Activated CD4-positive, CD25-positive, alpha-beta regulatory T cell treated with anti-CD3 and anti-CD28 coated beads, Interleukin-2, amount 50 U/mL, for 24 hours (primary cell): ENCODE measurements at regions not wholly inside any gene's neighbourhood (a gene's known extent, or its start where the extent isn't known, plus 50 kb on each side); places are given as distances from the start of the nearest gene placed in this dataset.
"Not testable (repeated sequence)": the region's sequence is repeated elsewhere in the genome, so short reads cannot be mapped to it uniquely, and the experiment has no call there.

Source experiments
- ATAC-seq, 2 donors: fragments of 150-1000 bp; cut with Tn5 transposase; one replicate each; pipeline ENCODE4 v1.10.0; 2021; ENCODE audit warnings: mild to moderate bottlenecking in 1 of 2, moderate library complexity in 1 of 2

- no peak for ATAC-seq
Observed at GRCh38 chr2:239831001-239831731, 194.0 kb downstream of the NDUFA10 start.

GRCh38 chr2:239830121-239831000 lies 194.8 kb downstream of the NDUFA10 start:
- ATAC-seq = no peak

- ATAC-seq = no peak
Observed at GRCh38 chr2:239829326-239829725, 195.8 kb downstream of the NDUFA10 start.

GRCh38 chr2:239828973-239829275 lies 196.2 kb downstream of the NDUFA10 start:
- not testable (repeated sequence) for ATAC-seq

GRCh38 chr2:239828192-239828972 lies 196.8 kb downstream of the NDUFA10 start:
- ATAC-seq = no peak

GRCh38 chr2:239827523-239827890 lies 197.6 kb downstream of the NDUFA10 start:
- no peak for ATAC-seq

- ATAC-seq = no peak
Observed at GRCh38 chr2:239826786-239827522, 198.2 kb downstream of the NDUFA10 start.

GRCh38 chr2:239826376-239826775 lies 198.8 kb downstream of the NDUFA10 start:
- ATAC-seq = no peak

- no peak for ATAC-seq
Observed at GRCh38 chr2:239825705-239825979, 199.5 kb downstream of the NDUFA10 start.

GRCh38 chr2:239824866-239825704 lies 200.1 kb downstream of the NDUFA10 start:
- no peak for ATAC-seq

- ATAC-seq = no peak
Observed at GRCh38 chr2:239824046-239824694, 201.0 kb downstream of the NDUFA10 start.

- peak; percentile 53 to 65 for ATAC-seq
Observed at GRCh38 chr2:239822146-239822831, 202.9 kb downstream of the NDUFA10 start.

- no peak for ATAC-seq
Observed at GRCh38 chr2:239821694-239822075, 203.5 kb downstream of the NDUFA10 start.

- no peak for ATAC-seq
Observed at GRCh38 chr2:239820836-239821693, 204.1 kb downstream of the NDUFA10 start.

GRCh38 chr2:239819974-239820555 lies 205.1 kb downstream of the NDUFA10 start:
- ATAC-seq = no peak

- ATAC-seq = no peak
Observed at GRCh38 chr2:239819091-239819973, 205.8 kb downstream of the NDUFA10 start.

- ATAC-seq = no peak
Observed at GRCh38 chr2:239818531-239819011, 206.6 kb downstream of the NDUFA10 start.

- ATAC-seq = no peak
Observed at GRCh38 chr2:239818086-239818485, 207.1 kb downstream of the NDUFA10 start.
